MM.1S (cell line): ENCODE measurements at regions not wholly inside any gene's neighbourhood (a gene's known extent, or its start where the extent isn't known, plus 50 kb on each side); places are given as distances from the start of the nearest gene placed in this dataset.

Source experiments
- EZH2phosphoT487 ChIP-seq: fragments of 300-600 bp; sonication (generic); IDR thresholded peaks from 2 replicates; pipeline ENCODE4 v1.6.1; 2018; ENCODE audit warnings: antibody characterized with exemption, low read length
- TF ChIP-seq, protein P1 (sequence below): fragments of 300-600 bp; sonication (generic); IDR thresholded peaks from 2 replicates; pipeline ENCODE4 v1.5.1; 2016; ENCODE audit warnings: antibody characterized with exemption, low read length, mixed read lengths

DNA sequence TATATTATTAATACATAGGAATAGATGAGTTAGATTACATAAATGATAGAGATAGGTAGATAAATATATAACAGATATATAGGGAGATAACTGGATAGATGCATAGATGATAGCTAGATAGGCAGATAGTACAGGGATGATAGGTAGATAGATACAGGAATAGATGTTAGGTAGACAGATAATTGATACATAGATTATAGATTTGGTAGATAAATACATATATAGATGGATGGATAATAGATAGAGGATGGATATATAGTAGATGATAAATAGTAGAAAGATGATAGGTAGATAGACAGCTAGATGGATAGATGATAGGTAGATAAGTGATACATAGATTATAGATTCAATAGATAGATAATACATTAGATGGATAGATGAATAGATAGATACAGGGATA lies 283.6 kb downstream of the SHOX start:
- TF ChIP-seq, protein P1, sequence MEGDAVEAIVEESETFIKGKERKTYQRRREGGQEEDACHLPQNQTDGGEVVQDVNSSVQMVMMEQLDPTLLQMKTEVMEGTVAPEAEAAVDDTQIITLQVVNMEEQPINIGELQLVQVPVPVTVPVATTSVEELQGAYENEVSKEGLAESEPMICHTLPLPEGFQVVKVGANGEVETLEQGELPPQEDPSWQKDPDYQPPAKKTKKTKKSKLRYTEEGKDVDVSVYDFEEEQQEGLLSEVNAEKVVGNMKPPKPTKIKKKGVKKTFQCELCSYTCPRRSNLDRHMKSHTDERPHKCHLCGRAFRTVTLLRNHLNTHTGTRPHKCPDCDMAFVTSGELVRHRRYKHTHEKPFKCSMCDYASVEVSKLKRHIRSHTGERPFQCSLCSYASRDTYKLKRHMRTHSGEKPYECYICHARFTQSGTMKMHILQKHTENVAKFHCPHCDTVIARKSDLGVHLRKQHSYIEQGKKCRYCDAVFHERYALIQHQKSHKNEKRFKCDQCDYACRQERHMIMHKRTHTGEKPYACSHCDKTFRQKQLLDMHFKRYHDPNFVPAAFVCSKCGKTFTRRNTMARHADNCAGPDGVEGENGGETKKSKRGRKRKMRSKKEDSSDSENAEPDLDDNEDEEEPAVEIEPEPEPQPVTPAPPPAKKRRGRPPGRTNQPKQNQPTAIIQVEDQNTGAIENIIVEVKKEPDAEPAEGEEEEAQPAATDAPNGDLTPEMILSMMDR, result no peak
- TF ChIP-seq EZH2phosphoT487, result no peak
